Pancreas (tissue), 10 donors: ENCODE measurements at regions not wholly inside any gene's neighbourhood (a gene's known extent, or its start where the extent isn't known, plus 50 kb on each side); places are given as distances from the start of the nearest gene placed in this dataset.

Experiments
- ATAC-seq, 4 donors: fragments of 200-7000 bp; cut with Tn5 transposase; one replicate each; pipeline versions ENCODE4 v1.8.0 to v1.9.1; 2020; ENCODE audit warnings: mild to moderate bottlenecking in 4 of 4, moderate library complexity in 4 of 4
- DNase-seq, 6 donors: peaks; one replicate each; pipeline ENCODE4 v3.0.0-alpha.2; 2020
- FAIRE-seq: peaks from 2 replicates; lab custom pipeline; 2012; peaks lifted over from hg19 to GRCh38; lab: Jason Lieb, UNC
- H3K27ac ChIP-seq, 4 donors: fragments of 200-600 bp; sonication (generic); 1 replicate in 3 of 4; 2 replicates in 1 of 4; pipeline versions ENCODE4 v1.5.0 to v1.8.0; 2020
- H3K27me3 ChIP-seq, 4 donors: fragments of 200-600 bp; one replicate each; pipeline ENCODE4 v1.8.0; 2021
- H3K36me3 ChIP-seq, 3 donors: fragments of 200-600 bp; sonication (generic) in 1 of 3; one replicate each; pipeline versions ENCODE4 v1.5.0 to v1.8.0; 2020 to 2021
- H3K4me1 ChIP-seq, 3 donors: fragments of 200-600 bp; one replicate each; pipeline ENCODE4 v1.8.0; 2021
- H3K4me3 ChIP-seq, 4 donors: fragments of 200-600 bp; sonication (generic) in 2 of 4; one replicate each; pipeline versions ENCODE4 v1.5.0 to v1.8.0; 2020 to 2021
- H3K9me3 ChIP-seq, 4 donors: fragments of 200-600 bp; one replicate each; pipeline ENCODE4 v1.8.0; 2021
- WGBS, 2 donors: extraction: QIAGEN DNeasy Blood & Tissue Kit; methylation state at CpG; one replicate each; pipeline ENCODE4 v1.1.7; 2013; 5-methylcytosine and 5-hydroxymethylcytosine counted together
- intact Hi-C, 3 donors: fragments of 100-400 bp; cut with DNase I; formaldehyde crosslinking; loops; one replicate each; pipeline versions ENCODE4 v1.11.1 to v1.14.2; 2022
- TF ChIP-seq, protein P1 (sequence below), 4 donors: fragments of 200-600 bp; sonication (generic) in 3 of 4; IDR thresholded peaks; one replicate each; pipeline versions ENCODE4 v1.5.0 to v1.8.0; 2021; ENCODE audit warnings: antibody characterized with exemption in 4 of 4
- donor health status: healthy with polysubstance abuse.
- donor health status: DM: no; HTN: no; CAD: no; lungs with moderate emphysema.
- donor health status: DM: no; HTN: no; CAD: no.
- donor health status: control.
- donor health status: control.
- donor health status: Bipolar disorder and iron deficiency.
- donor health status: DM: yes; HTN: yes; CAD: no.
- donor health status: DM: no; HTN: no; CAD: no.
- donor health status: DM: no; HTN: no; CAD: no.
- donor health status: DM: yes; HTN: yes; CAD: no.

DNA sequence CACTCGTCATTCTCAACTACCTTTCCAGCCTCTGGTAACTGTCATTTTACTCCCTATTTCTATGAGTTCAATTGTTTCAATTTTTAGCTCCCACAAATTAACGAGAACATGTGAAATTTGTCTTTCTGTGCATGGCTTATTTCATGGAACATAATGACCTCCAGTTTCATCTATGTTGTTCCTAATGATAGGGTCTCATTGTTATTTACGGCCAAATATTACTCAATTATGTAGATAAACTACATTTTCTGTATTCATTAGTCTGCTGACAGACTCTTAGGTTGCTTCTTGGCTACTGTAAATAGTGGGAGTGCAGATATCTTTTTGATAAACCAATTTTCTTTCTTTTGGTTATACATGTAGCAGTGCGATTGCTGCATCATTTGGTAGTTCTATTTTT lies 374.9 kb upstream of the ROBO1 start:
- ATAC-seq (no peak), DNase-seq (no peak), FAIRE-seq (no peak)
- WGBS, 2 donors = 50 to 69% methylated on average over 4 of the region's 4 CpGs
- TF ChIP-seq, protein P1, sequence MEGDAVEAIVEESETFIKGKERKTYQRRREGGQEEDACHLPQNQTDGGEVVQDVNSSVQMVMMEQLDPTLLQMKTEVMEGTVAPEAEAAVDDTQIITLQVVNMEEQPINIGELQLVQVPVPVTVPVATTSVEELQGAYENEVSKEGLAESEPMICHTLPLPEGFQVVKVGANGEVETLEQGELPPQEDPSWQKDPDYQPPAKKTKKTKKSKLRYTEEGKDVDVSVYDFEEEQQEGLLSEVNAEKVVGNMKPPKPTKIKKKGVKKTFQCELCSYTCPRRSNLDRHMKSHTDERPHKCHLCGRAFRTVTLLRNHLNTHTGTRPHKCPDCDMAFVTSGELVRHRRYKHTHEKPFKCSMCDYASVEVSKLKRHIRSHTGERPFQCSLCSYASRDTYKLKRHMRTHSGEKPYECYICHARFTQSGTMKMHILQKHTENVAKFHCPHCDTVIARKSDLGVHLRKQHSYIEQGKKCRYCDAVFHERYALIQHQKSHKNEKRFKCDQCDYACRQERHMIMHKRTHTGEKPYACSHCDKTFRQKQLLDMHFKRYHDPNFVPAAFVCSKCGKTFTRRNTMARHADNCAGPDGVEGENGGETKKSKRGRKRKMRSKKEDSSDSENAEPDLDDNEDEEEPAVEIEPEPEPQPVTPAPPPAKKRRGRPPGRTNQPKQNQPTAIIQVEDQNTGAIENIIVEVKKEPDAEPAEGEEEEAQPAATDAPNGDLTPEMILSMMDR (IDR thresholded peaks at IDR 0.05) = no peak
- Histone ChIP-seq H3K36me3 (no peaks in the 10 kb centered on the region), H3K9me3 (no peaks in the 10 kb centered on the region), H3K4me1 (no peaks in the 10 kb centered on the region), H3K27ac (no peak overlapping the region), H3K4me3 (no peak overlapping the region), H3K27me3 (no peaks in the 10 kb centered on the region)
- intact Hi-C loops = no loop called here

DNA sequence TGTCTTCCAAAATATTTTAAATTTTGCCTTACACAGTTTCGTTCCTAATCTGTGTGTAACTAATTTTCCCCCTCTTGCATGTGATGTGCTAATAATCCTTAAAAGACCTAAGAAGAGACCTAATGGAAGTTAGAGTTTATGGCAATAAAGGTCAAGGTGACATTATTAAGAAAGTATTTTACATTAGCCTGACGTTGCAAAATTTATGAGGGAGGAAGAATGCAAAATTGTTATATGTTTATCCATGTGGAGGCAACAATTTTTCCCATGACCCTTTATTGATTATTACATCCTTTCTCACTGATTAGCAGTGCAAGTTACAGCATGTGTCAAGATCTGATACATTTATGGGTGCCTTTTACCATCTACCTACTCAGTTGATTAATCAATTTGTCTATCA lies 373.8 kb upstream of the ROBO1 start:
- no peak for DNase-seq
- no peaks in the 10 kb centered on the region for H3K27me3 ChIP-seq
- intact Hi-C loops = no loop called here
- TF ChIP-seq, protein P1 (IDR thresholded peaks at IDR 0.05) = no peak
- H3K36me3 ChIP-seq = no peaks in the 10 kb centered on the region
- no peak for FAIRE-seq
- ATAC-seq = no peak
- H3K9me3 ChIP-seq = no peaks in the 10 kb centered on the region
- H3K4me3 ChIP-seq = no peak overlapping the region
- no peak overlapping the region for H3K27ac ChIP-seq
- WGBS, 2 donors = 36% methylated on average over 2 of the region's 2 CpGs
- no peaks in the 10 kb centered on the region for H3K4me1 ChIP-seq

DNA sequence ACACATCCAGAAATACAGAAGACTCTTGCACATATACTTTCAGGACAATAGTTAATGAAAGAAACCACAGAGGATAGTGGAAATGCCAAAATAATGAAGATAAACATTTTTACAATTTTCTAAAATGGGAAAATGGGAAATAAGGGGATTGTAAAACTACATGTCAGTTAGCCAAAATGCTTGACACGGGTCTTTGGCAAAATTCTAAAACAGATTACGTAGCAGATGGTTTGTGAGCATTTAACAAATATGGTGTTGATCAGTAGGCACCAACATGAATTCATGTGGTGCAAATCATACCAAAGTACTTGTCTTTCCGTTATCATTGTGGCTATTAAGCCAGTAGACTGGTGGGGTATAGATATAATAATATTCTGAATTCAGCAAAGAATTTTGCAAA lies 348.5 kb upstream of the ROBO1 start:
- DNase-seq (no peak), FAIRE-seq (no peak), ATAC-seq (no peak)
- no peaks in the 10 kb centered on the region for H3K27me3 ChIP-seq
- no peaks in the 10 kb centered on the region for H3K9me3 ChIP-seq
- TF ChIP-seq, protein P1 (IDR thresholded peaks at IDR 0.05) = no peak
- no peaks in the 10 kb centered on the region for H3K4me1 ChIP-seq
- no peaks in the 10 kb centered on the region for H3K36me3 ChIP-seq
- H3K27ac ChIP-seq = no peak overlapping the region
- no peak overlapping the region for H3K4me3 ChIP-seq
- WGBS, 2 donors = 50 to 60% methylated on average over 3 of the region's 3 CpGs
- intact Hi-C loops = no loop called here

DNA sequence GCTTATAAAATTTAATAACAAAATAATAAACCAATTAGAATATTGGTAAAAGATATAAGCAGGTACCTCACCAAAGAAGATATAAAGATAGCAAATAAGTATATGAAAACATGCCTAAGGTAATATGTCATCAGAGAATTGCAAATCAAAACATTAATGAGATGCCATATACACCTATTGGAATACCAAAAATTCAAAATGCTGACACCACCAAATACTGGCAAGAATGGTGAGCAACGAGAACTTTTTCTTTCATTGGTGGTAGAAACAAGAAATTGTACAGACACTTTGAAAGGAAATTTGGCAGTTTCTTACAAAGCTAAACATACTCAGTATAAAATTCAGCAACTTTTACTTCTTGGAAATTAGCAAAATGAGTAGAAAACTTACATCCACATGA lies 346.9 kb upstream of the ROBO1 start:
- Histone ChIP-seq H3K27me3 (no peaks in the 10 kb centered on the region), H3K36me3 (no peaks in the 10 kb centered on the region), H3K9me3 (no peaks in the 10 kb centered on the region), H3K4me1 (no peaks in the 10 kb centered on the region), H3K27ac (no peak overlapping the region), H3K4me3 (no peak overlapping the region)
- WGBS, 2 donors = 47 to 67% methylated on average over 1 of the region's 1 CpG
- no peak for ATAC-seq
- DNase-seq = no peak
- intact Hi-C loops = no loop called here
- FAIRE-seq = no peak
- TF ChIP-seq, protein P1 (IDR thresholded peaks at IDR 0.05) = no peak

DNA sequence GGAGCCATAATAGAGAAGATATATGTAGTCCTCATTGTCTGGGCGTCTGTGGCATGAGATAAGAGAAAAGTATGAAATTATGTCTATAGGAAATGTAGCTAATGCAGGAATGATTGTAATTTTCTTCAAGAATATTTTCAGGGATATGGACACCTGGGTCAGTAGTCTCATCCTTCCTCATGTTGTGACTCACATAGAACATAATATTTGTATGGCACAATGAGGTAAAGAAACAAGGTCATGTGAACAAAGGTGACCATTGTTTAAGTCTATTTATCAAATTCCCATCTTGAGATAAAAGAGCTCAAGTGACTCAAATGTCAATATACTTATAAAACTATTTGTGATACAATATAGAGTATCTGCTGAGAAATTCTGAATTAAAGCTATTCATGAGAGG lies 345.5 kb upstream of the ROBO1 start:
- FAIRE-seq (no peak), ATAC-seq (no peak), DNase-seq (no peak)
- intact Hi-C loops = no loop called here
- H3K27me3 ChIP-seq = no peaks in the 10 kb centered on the region
- no peak overlapping the region for H3K27ac ChIP-seq
- H3K4me1 ChIP-seq = no peaks in the 10 kb centered on the region
- 16 to 17% methylated on average over 1 of the region's 1 CpG for whole genome bisulfite sequencing, 2 donors
- H3K9me3 ChIP-seq = no peaks in the 10 kb centered on the region
- no peaks in the 10 kb centered on the region for H3K36me3 ChIP-seq
- no peak overlapping the region for H3K4me3 ChIP-seq
- TF ChIP-seq, protein P1 (IDR thresholded peaks at IDR 0.05) = no peak
